WTC11 (cell line): ENCODE measurements at regions not wholly inside any gene's neighbourhood (a gene's known extent, or its start where the extent isn't known, plus 50 kb on each side); places are given as distances from the start of the nearest gene placed in this dataset.
A peak's percentile ranks its signal among the peaks of the same experiment; 100 is the strongest.
"Not testable (repeated sequence)": the region's sequence is repeated elsewhere in the genome, so short reads cannot be mapped to it uniquely, and the experiment has no call there.

Experiments
- ATAC-seq: fragments of 200-7000 bp; cut with Tn5 transposase; 2 replicates; pipeline ENCODE4 v1.10.0; 2021; ENCODE audit warnings: mild to moderate bottlenecking, moderate library complexity
- CTCF ChIA-PET: fragments of 300-600 bp; sonication (Branson Sonifier 250); formaldehyde crosslinking; loops from one replicate; lab custom pipeline; 2021; ENCODE audit warnings: antibody characterized with exemption; lab: Charles Lee
- POLR2A ChIA-PET: fragments of 350-600 bp; sonication (Branson Sonifier 250); formaldehyde crosslinking; loops from one replicate; lab custom pipeline; 2021; ENCODE audit warnings: antibody characterized with exemption; lab: Charles Lee
- DNase-seq: peaks from one replicate; pipeline ENCODE4 v3.0.0; 2021; ENCODE audit warnings: low spot score
- H3K27ac Mint-ChIP-seq: 2 replicates; pipeline ENCODE4 v1.8.0; 2021; ENCODE audit warnings: mixed read lengths
- H3K27me3 Mint-ChIP-seq: 2 replicates; pipeline ENCODE4 v1.8.0; 2021; ENCODE audit warnings: low read depth, mild to moderate bottlenecking, moderate library complexity, mixed read lengths
- H3K36me3 Mint-ChIP-seq: 2 replicates; pipeline ENCODE4 v1.8.0; 2021; ENCODE audit warnings: mixed read lengths
- H3K4me1 Mint-ChIP-seq: 2 replicates; pipeline ENCODE4 v1.8.0; 2022; ENCODE audit warnings: mixed read lengths
- H3K4me3 Mint-ChIP-seq: 2 replicates; pipeline ENCODE4 v1.8.0; 2021; ENCODE audit warnings: mild to moderate bottlenecking, moderate library complexity, mixed read lengths
- H3K9me3 Mint-ChIP-seq: 2 replicates; pipeline ENCODE4 v1.8.0; 2021; ENCODE audit warnings: mixed read lengths
- ATF1 ChIP-seq: sonication (generic); formaldehyde crosslinking; IDR thresholded peaks from 2 replicates; pipeline ENCODE4 v1.8.1; 2023; ENCODE audit warnings: mild to moderate bottlenecking, moderate library complexity, missing genetic modification reagents
- ATF6 ChIP-seq: sonication (generic); formaldehyde crosslinking; IDR thresholded peaks from 2 replicates; pipeline ENCODE4 v1.8.1; 2023; ENCODE audit warnings: mild to moderate bottlenecking, missing genetic modification reagents
- CDX4 ChIP-seq: fragments of 250-450 bp; sonication (Bioruptor Pico); IDR thresholded peaks from 2 replicates; pipeline ENCODE4 v1.9.0; 2021; ENCODE audit warnings: moderate library complexity, mild to moderate bottlenecking, inconsistent platforms, borderline replicate concordance
- CREB1 ChIP-seq: sonication (generic); formaldehyde crosslinking; IDR thresholded peaks from 2 replicates; pipeline ENCODE4 v1.8.0; 2023; ENCODE audit warnings: mild to moderate bottlenecking, missing genetic modification reagents
- ELF4 ChIP-seq: sonication (generic); formaldehyde crosslinking; IDR thresholded peaks from 2 replicates; pipeline ENCODE4 v1.8.1; 2022; ENCODE audit warnings: low read depth, mild to moderate bottlenecking, moderate library complexity, missing genetic modification reagents
- FOXK1 ChIP-seq: sonication (generic); formaldehyde crosslinking; IDR thresholded peaks from 2 replicates; pipeline ENCODE4 v1.8.0; 2022; ENCODE audit warnings: mild to moderate bottlenecking, moderate library complexity, missing genetic modification reagents
- FOXP1 ChIP-seq: sonication (generic); formaldehyde crosslinking; IDR thresholded peaks from 2 replicates; pipeline ENCODE4 v1.8.0; 2022; ENCODE audit warnings: missing genetic modification reagents, mild to moderate bottlenecking, moderate library complexity, borderline replicate concordance
- GABPB1 ChIP-seq: sonication (generic); formaldehyde crosslinking; IDR thresholded peaks from 2 replicates; pipeline ENCODE4 v1.8.1; 2023; ENCODE audit warnings: mild to moderate bottlenecking, missing genetic modification reagents
- MLX ChIP-seq: sonication (generic); formaldehyde crosslinking; IDR thresholded peaks from 2 replicates; pipeline ENCODE4 v1.8.1; 2023; ENCODE audit warnings: mild to moderate bottlenecking, missing genetic modification reagents, moderate library complexity
- NR2C2 ChIP-seq: sonication (generic); formaldehyde crosslinking; IDR thresholded peaks from 2 replicates; pipeline ENCODE4 v1.8.0; 2022; ENCODE audit warnings: mild to moderate bottlenecking, missing genetic modification reagents
- OVOL2 ChIP-seq: fragments of 250-450 bp; sonication (Bioruptor Pico); IDR thresholded peaks from 2 replicates; pipeline ENCODE4 v1.9.0; 2021; ENCODE audit warnings: mild to moderate bottlenecking, borderline replicate concordance
- PREB ChIP-seq: sonication (generic); formaldehyde crosslinking; IDR thresholded peaks from 2 replicates; pipeline ENCODE4 v1.8.1; 2022; ENCODE audit warnings: mild to moderate bottlenecking, missing genetic modification reagents, moderate library complexity, borderline replicate concordance
- SMAD3 ChIP-seq: sonication (generic); formaldehyde crosslinking; IDR thresholded peaks from 2 replicates; pipeline ENCODE4 v1.8.0; 2022; ENCODE audit warnings: missing genetic modification reagents, mild to moderate bottlenecking, borderline replicate concordance
- SMAD4 ChIP-seq: sonication (generic); formaldehyde crosslinking; IDR thresholded peaks from 2 replicates; pipeline ENCODE4 v1.8.0; 2022; ENCODE audit warnings: mild to moderate bottlenecking, missing genetic modification reagents
- SOX15 ChIP-seq: fragments of 250-450 bp; sonication (Bioruptor Pico); IDR thresholded peaks from 2 replicates; pipeline ENCODE4 v1.9.0; 2021; ENCODE audit warnings: mild to moderate bottlenecking
- TEAD1 ChIP-seq: sonication (generic); formaldehyde crosslinking; IDR thresholded peaks from 2 replicates; pipeline ENCODE4 v1.8.0; 2022; ENCODE audit warnings: mild to moderate bottlenecking, missing genetic modification reagents
- USF2 ChIP-seq: sonication (generic); formaldehyde crosslinking; IDR thresholded peaks from 2 replicates; pipeline ENCODE4 v1.8.1; 2023; ENCODE audit warnings: mild to moderate bottlenecking, missing genetic modification reagents, moderate library complexity
- ZNF281 ChIP-seq: sonication (generic); formaldehyde crosslinking; IDR thresholded peaks from 2 replicates; pipeline ENCODE4 v1.8.0; 2023; ENCODE audit warnings: mild to moderate bottlenecking, missing genetic modification reagents
- ZNF317 ChIP-seq: sonication (generic); formaldehyde crosslinking; IDR thresholded peaks from 2 replicates; pipeline ENCODE4 v1.8.1; 2023; ENCODE audit warnings: low read depth, mild to moderate bottlenecking, moderate library complexity, missing genetic modification reagents, borderline replicate concordance

- TF ChIP-seq ATF6 = no peak
- TF ChIP-seq FOXK1 (CRISPR knock-in tag) = no peak
- TF ChIP-seq, all 79 proteins: peak for 0
These were observed 142.0 kb upstream of the KCTD3 start (continued) for GRCh38 chr1:215425138-215425537.

GRCh38 chr1:215426101-215426500 is 141.0 kb upstream of the KCTD3 start:
- Mint-ChIP-seq H3K27me3 (no peaks in the 10 kb centered on the region), H3K36me3 (peaks cover 11% of the 10 kb centered on the region), H3K9me3 (peaks cover 11% of the 10 kb centered on the region), H3K4me3 (no peak overlapping the region), H3K4me1 (no peaks in the 10 kb centered on the region), H3K27ac (no peak overlapping the region)
- DNase-seq (no peak), ATAC-seq (no peak)
- CTCF ChIA-PET = no interaction called here
- no peak for TF ChIP-seq TEAD1 (CRISPR knock-in tag)
- POLR2A ChIA-PET = no interaction called here

GRCh38 chr1:215432483-215433227 is 134.4 kb upstream of the KCTD3 start:
- CTCF ChIA-PET, H3K36me3 Mint-ChIP-seq, H3K4me1 Mint-ChIP-seq, H3K4me3 Mint-ChIP-seq, H3K27ac Mint-ChIP-seq, H3K27me3 Mint-ChIP-seq: not testable (repeated sequence)
- POLR2A ChIA-PET = interaction anchor here (0.6 kb wide), 1 partner anchor 74 kb away, joined by 3 read pairs; no protein-coding TSS in a partner anchor
- H3K9me3 Mint-ChIP-seq = peaks cover 10% of the 10 kb centered on the region
- ATAC-seq (peak; percentile 82), DNase-seq (peak; percentile 33)

GRCh38 chr1:215433237-215433636 is 133.9 kb upstream of the KCTD3 start:
- Mint-ChIP-seq H3K4me1 (peaks cover 7% of the 10 kb centered on the region), H3K4me3 (no peak overlapping the region), H3K9me3 (peaks cover 6% of the 10 kb centered on the region), H3K36me3 (no peaks in the 10 kb centered on the region), H3K27me3 (no peaks in the 10 kb centered on the region), H3K27ac (no peak overlapping the region)
- peak; percentile 51; the same call in 1 of the 2 replicates for ATAC-seq
- ChIA-PET CTCF (no interaction called here), POLR2A (no interaction called here)
- DNase-seq = no peak
- TF ChIP-seq NR2C2 (CRISPR knock-in tag) (no peak), ELF4 (CRISPR knock-in tag) (no peak), CDX4 (CRISPR knock-in tag) (no peak), GABPB1 (CRISPR knock-in tag) (no peak), SOX15 (CRISPR knock-in tag) (no peak), ZNF281 (CRISPR knock-in tag) (no peak), SMAD4 (CRISPR knock-in tag) (no peak), MLX (no peak), ATF1 (CRISPR knock-in tag) (no peak), ZNF317 (CRISPR knock-in tag) (no peak), CREB1 (CRISPR knock-in tag) (no peak), OVOL2 (no peak), ATF6 (no peak), USF2 (CRISPR knock-in tag) (no peak), PREB (no peak), SMAD3 (no peak), FOXP1 (CRISPR knock-in tag) (no peak)
